Vagina (tissue), 2 donors: ENCODE measurements at regions not wholly inside any gene's neighbourhood (a gene's known extent, or its start where the extent isn't known, plus 50 kb on each side); places are given as distances from the start of the nearest gene placed in this dataset.

Experiments
- DNase-seq, 2 donors: peaks; one replicate each; pipeline ENCODE4 v3.0.0-alpha.2; 2017; ENCODE audit errors: extremely low spot score in 2 of 2
- H3K27ac ChIP-seq: fragments of 200-600 bp; sonication (generic); one replicate; pipeline ENCODE4 v1.5.1; 2019
- H3K27me3 ChIP-seq: fragments of 200-600 bp; sonication (generic); one replicate; pipeline ENCODE4 v1.5.1; 2019
- H3K36me3 ChIP-seq, 2 donors: fragments of 200-600 bp; sonication (generic); one replicate each; pipeline ENCODE4 v1.5.1; 2017 to 2019
- H3K4me1 ChIP-seq: fragments of 200-600 bp; sonication (generic); one replicate; pipeline ENCODE4 v1.5.1; 2019
- H3K4me3 ChIP-seq, 2 donors: fragments of 200-600 bp; sonication (generic); 1 replicate in 1 of 2; 2 replicates in 1 of 2; pipeline ENCODE4 v1.5.1; 2016 to 2019
- H3K9me3 ChIP-seq: fragments of 200-600 bp; sonication (generic); one replicate; pipeline ENCODE4 v1.5.1; 2019
- POLR2A ChIP-seq, 2 donors: fragments of 450-650 bp; IDR thresholded peaks; one replicate each; pipeline ENCODE4 v1.6.1; 2017; ENCODE audit warnings: antibody characterized with exemption in 2 of 2, mild to moderate bottlenecking in 2 of 2, moderate library complexity in 2 of 2
- POLR2AphosphoS5 ChIP-seq, 2 donors: sonication (generic); formaldehyde crosslinking; IDR thresholded peaks; one replicate each; pipeline ENCODE4 v1.9.0; 2017; ENCODE audit warnings: antibody characterized with exemption in 2 of 2, mild to moderate bottlenecking in 2 of 2, low read depth in 1 of 2; ENCODE audit not compliant: insufficient read depth in 1 of 2
- intact Hi-C: fragments of 100-400 bp; cut with DNase I; formaldehyde crosslinking; loops from one replicate; pipeline ENCODE4 v1.15.1; 2023
- TF ChIP-seq, protein P1 (sequence below), 3 experiments: fragments of 450-650 bp in 2 of 3; fragments of 200-600 bp in 1 of 3; sonication (generic) in 1 of 3; IDR thresholded peaks; one replicate each; pipeline ENCODE4 v1.5.1; 2017 to 2019; ENCODE audit warnings: antibody characterized with exemption in 3 of 3, mild to moderate bottlenecking in 2 of 3, moderate library complexity in 2 of 3

DNA sequence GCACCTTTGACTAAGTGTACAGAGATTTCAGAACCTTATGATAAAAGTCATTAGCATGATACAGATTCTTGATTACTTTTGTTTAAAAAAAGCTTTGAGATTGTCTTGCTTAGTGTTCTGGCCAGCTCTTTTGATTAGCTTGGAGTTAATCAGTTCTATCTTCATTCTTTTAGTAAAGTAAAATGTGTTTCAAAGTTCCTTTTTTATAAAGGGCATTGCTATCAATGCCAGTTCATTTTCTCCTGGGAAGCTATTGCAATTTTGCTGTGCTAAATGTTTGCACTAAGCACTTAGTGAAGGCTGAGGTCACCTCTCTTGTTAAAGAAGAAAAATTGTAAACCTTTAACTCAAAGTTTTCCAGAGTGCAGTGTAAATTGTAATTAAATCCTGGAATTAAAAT is 946.7 kb upstream of the TMPRSS15 start:
- no peak for DNase-seq
- H3K36me3 ChIP-seq, result no peaks in the 10 kb centered on the region
- H3K9me3 ChIP-seq, result no peaks in the 10 kb centered on the region
- TF ChIP-seq, protein P1, sequence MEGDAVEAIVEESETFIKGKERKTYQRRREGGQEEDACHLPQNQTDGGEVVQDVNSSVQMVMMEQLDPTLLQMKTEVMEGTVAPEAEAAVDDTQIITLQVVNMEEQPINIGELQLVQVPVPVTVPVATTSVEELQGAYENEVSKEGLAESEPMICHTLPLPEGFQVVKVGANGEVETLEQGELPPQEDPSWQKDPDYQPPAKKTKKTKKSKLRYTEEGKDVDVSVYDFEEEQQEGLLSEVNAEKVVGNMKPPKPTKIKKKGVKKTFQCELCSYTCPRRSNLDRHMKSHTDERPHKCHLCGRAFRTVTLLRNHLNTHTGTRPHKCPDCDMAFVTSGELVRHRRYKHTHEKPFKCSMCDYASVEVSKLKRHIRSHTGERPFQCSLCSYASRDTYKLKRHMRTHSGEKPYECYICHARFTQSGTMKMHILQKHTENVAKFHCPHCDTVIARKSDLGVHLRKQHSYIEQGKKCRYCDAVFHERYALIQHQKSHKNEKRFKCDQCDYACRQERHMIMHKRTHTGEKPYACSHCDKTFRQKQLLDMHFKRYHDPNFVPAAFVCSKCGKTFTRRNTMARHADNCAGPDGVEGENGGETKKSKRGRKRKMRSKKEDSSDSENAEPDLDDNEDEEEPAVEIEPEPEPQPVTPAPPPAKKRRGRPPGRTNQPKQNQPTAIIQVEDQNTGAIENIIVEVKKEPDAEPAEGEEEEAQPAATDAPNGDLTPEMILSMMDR (IDR thresholded peaks at IDR 0.05), result no peak
- TF ChIP-seq POLR2A (IDR thresholded peaks at IDR 0.05), result no peak
- TF ChIP-seq POLR2AphosphoS5 (IDR thresholded peaks at IDR 0.05; ENCODE audit: insufficient read depth in 1 of 2, low read depth in 1 of 2), result no peak
- intact Hi-C loops, result no loop called here
- no peaks in the 10 kb centered on the region for H3K27me3 ChIP-seq
- no peak overlapping the region for H3K27ac ChIP-seq
- H3K4me1 ChIP-seq, result no peaks in the 10 kb centered on the region
- H3K4me3 ChIP-seq, result no peak overlapping the region

GRCh38 chr21:19353256-19353655 is 949.7 kb upstream of the TMPRSS15 start:
- Histone ChIP-seq H3K27me3 (no peaks in the 10 kb centered on the region), H3K4me1 (no peaks in the 10 kb centered on the region), H3K27ac (no peak overlapping the region), H3K9me3 (no peaks in the 10 kb centered on the region), H3K4me3 (no peak overlapping the region), H3K36me3 (no peaks in the 10 kb centered on the region)
- intact Hi-C loops, result no loop called here
- no peak for DNase-seq
- TF ChIP-seq, protein P1 (IDR thresholded peaks at IDR 0.05), result no peak
- TF ChIP-seq POLR2AphosphoS5 (IDR thresholded peaks at IDR 0.05; ENCODE audit: insufficient read depth in 1 of 2, low read depth in 1 of 2) (no peak), POLR2A (IDR thresholded peaks at IDR 0.05) (no peak)

DNA sequence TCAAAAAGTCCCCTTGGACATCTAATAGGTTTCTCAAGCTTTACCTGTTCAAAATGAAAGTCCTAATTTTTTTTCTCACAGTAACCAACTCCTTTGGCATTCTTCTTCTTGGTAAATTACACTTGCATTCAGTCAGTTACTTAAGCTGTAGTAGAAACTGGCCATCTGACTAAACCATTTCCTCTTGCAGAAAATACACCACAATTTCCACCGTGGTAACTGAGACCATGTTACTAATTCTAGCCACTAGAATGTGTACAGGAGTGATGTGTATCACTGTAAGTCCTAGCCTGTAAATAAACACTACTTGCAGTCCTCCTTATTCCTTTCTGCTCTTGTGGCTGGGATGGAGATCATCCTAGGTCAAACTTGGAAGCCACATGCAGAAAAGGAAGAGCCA is 965.4 kb upstream of the TMPRSS15 start:
- H3K27ac ChIP-seq, result no peak overlapping the region
- intact Hi-C loops, result no loop called here
- DNase-seq, result no peak
- no peaks in the 10 kb centered on the region for H3K36me3 ChIP-seq
- TF ChIP-seq POLR2AphosphoS5 (IDR thresholded peaks at IDR 0.05; ENCODE audit: insufficient read depth in 1 of 2, low read depth in 1 of 2), result no peak
- TF ChIP-seq, protein P1 (IDR thresholded peaks at IDR 0.05), result no peak
- TF ChIP-seq POLR2A (IDR thresholded peaks at IDR 0.05), result no peak
- no peak overlapping the region for H3K4me3 ChIP-seq
- no peaks in the 10 kb centered on the region for H3K9me3 ChIP-seq
- no peaks in the 10 kb centered on the region for H3K27me3 ChIP-seq
- H3K4me1 ChIP-seq, result no peaks in the 10 kb centered on the region

- TF ChIP-seq, protein P1 (IDR thresholded peaks at IDR 0.05), result no peak
- TF ChIP-seq POLR2AphosphoS5 (IDR thresholded peaks at IDR 0.05; ENCODE audit: insufficient read depth in 1 of 2, low read depth in 1 of 2) (no peak), POLR2A (IDR thresholded peaks at IDR 0.05) (no peak)
- no peaks in the 10 kb centered on the region for H3K4me1 ChIP-seq
- H3K27ac ChIP-seq, result no peak overlapping the region
- H3K36me3 ChIP-seq, result no peaks in the 10 kb centered on the region
- no peak overlapping the region for H3K4me3 ChIP-seq
- no peak for DNase-seq
- H3K9me3 ChIP-seq, result no peaks in the 10 kb centered on the region
- no peaks in the 10 kb centered on the region for H3K27me3 ChIP-seq
- intact Hi-C loops, result no loop called here
Measured at GRCh38 chr21:19392390-19392789, 988.8 kb upstream of the TMPRSS15 start.

DNA sequence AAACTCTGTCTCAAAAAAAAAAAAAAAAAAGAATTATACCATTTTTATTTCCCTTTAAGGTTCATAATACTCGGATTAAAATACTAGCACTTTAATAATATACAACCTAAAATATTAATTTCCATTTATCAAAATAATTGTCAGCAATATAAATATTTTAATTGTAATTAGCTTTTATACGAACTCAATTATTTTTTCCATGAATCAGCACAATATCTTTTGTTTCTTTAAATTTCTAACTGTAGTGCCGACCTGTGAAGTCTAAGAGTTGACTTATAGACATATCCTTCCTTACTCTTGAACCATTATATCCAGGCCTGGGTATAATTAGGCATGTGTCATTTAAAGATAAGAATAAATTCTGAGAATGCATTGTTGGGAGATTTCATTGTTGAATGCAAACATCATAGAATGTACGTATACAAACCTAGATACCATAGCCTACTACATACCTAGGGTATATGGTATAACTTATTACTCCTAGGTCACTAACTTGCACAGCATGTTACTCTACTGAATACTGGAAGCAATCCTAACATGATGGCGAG is 996.7 kb upstream of the TMPRSS15 start:
- H3K9me3 ChIP-seq, result no peaks in the 10 kb centered on the region
- intact Hi-C loops, result no loop called here
- no peak overlapping the region for H3K27ac ChIP-seq
- H3K36me3 ChIP-seq, result no peaks in the 10 kb centered on the region
- DNase-seq, result no peak
- H3K4me3 ChIP-seq, result no peak overlapping the region
- H3K4me1 ChIP-seq, result no peaks in the 10 kb centered on the region
- TF ChIP-seq, protein P1 (IDR thresholded peaks at IDR 0.05), result no peak
- TF ChIP-seq POLR2A (IDR thresholded peaks at IDR 0.05), result no peak
- no peak for TF ChIP-seq POLR2AphosphoS5 (IDR thresholded peaks at IDR 0.05; ENCODE audit: insufficient read depth in 1 of 2, low read depth in 1 of 2)
- H3K27me3 ChIP-seq, result no peaks in the 10 kb centered on the region
